ENCODE measurements at regions not wholly inside any gene's neighbourhood (a gene's known extent, or its start where the extent isn't known, plus 50 kb on each side); places are given as distances from the start of the nearest gene placed in this dataset.

- Histone ChIP-seq H3K9me3 (no peaks in the 10 kb centered on the region), H3K4me1 (no peaks in the 10 kb centered on the region), H3K27me3 (no peaks in the 10 kb centered on the region), H3K36me3 (no peaks in the 10 kb centered on the region), H3K27ac (no peak overlapping the region), H3K4me3 (no peak overlapping the region)
- intact Hi-C loops (cut with DNase I), result no loop called here
- no peak for TF ChIP-seq POLR2AphosphoS5 (IDR thresholded peaks at IDR 0.05; ENCODE audit: insufficient read depth in 1 of 2, low read depth in 1 of 2)
- no peak for TF ChIP-seq CTCF (IDR thresholded peaks at IDR 0.05)
- TF ChIP-seq POLR2A (IDR thresholded peaks at IDR 0.05), result no peak
- no peak for DNase-seq (ENCODE audit: extremely low spot score in 2 of 2)
These were observed 170.0 kb upstream of the PHF14 start for GRCh38 chr7:10803720-10804119.

- Histone ChIP-seq H3K27me3 (no peaks in the 10 kb centered on the region), H3K4me1 (no peaks in the 10 kb centered on the region), H3K4me3 (no peak overlapping the region), H3K9me3 (no peaks in the 10 kb centered on the region), H3K27ac (no peak overlapping the region), H3K36me3 (no peaks in the 10 kb centered on the region)
- no peak for DNase-seq (ENCODE audit: extremely low spot score in 2 of 2)
- TF ChIP-seq CTCF (IDR thresholded peaks at IDR 0.05), result no peak
- no peak for TF ChIP-seq POLR2A (IDR thresholded peaks at IDR 0.05)
- intact Hi-C loops (cut with DNase I), result no loop called here
These were observed 168.9 kb upstream of the PHF14 start for GRCh38 chr7:10804770-10805169.

- H3K9me3 ChIP-seq, result no peaks in the 10 kb centered on the region
- H3K4me1 ChIP-seq, result no peaks in the 10 kb centered on the region
- no peaks in the 10 kb centered on the region for H3K36me3 ChIP-seq
- no peak overlapping the region for H3K27ac ChIP-seq
- TF ChIP-seq POLR2A (IDR thresholded peaks at IDR 0.05), result no peak
- no peak for TF ChIP-seq POLR2AphosphoS5 (IDR thresholded peaks at IDR 0.05; ENCODE audit: insufficient read depth in 1 of 2, low read depth in 1 of 2)
- no peak for TF ChIP-seq CTCF (IDR thresholded peaks at IDR 0.05)
- no peaks in the 10 kb centered on the region for H3K27me3 ChIP-seq
- intact Hi-C loops (cut with DNase I), result no loop called here
- no peak for DNase-seq (ENCODE audit: extremely low spot score in 2 of 2)
- H3K4me3 ChIP-seq, result no peak overlapping the region
These were observed 158.1 kb upstream of the PHF14 start for GRCh38 chr7:10815546-10815945.

GRCh38 chr7:10821156-10821555 is 152.5 kb upstream of the PHF14 start:
- TF ChIP-seq CTCF (IDR thresholded peaks at IDR 0.05) (no peak), POLR2A (IDR thresholded peaks at IDR 0.05) (no peak), POLR2AphosphoS5 (IDR thresholded peaks at IDR 0.05; ENCODE audit: insufficient read depth in 1 of 2, low read depth in 1 of 2) (no peak)
- H3K27ac ChIP-seq, result no peak overlapping the region
- no peak for DNase-seq (ENCODE audit: extremely low spot score in 2 of 2)
- H3K4me3 ChIP-seq, result no peak overlapping the region
- intact Hi-C loops (cut with DNase I), result no loop called here
- H3K4me1 ChIP-seq, result no peaks in the 10 kb centered on the region
- H3K36me3 ChIP-seq, result no peaks in the 10 kb centered on the region
- no peaks in the 10 kb centered on the region for H3K27me3 ChIP-seq
- H3K9me3 ChIP-seq, result no peaks in the 10 kb centered on the region

GRCh38 chr7:10824154-10824553 is 149.5 kb upstream of the PHF14 start:
- Histone ChIP-seq H3K27me3 (no peaks in the 10 kb centered on the region), H3K36me3 (no peaks in the 10 kb centered on the region), H3K9me3 (no peaks in the 10 kb centered on the region), H3K4me1 (no peaks in the 10 kb centered on the region), H3K4me3 (no peak overlapping the region), H3K27ac (no peak overlapping the region)
- no peak for TF ChIP-seq CTCF (IDR thresholded peaks at IDR 0.05)
- no peak for TF ChIP-seq POLR2AphosphoS5 (IDR thresholded peaks at IDR 0.05; ENCODE audit: insufficient read depth in 1 of 2, low read depth in 1 of 2)
- TF ChIP-seq POLR2A (IDR thresholded peaks at IDR 0.05), result no peak
- intact Hi-C loops (cut with DNase I), result no loop called here
- DNase-seq (ENCODE audit: extremely low spot score in 2 of 2), result no peak
